GM19395 (cell line): ENCODE measurements at regions not wholly inside any gene's neighbourhood (a gene's known extent, or its start where the extent isn't known, plus 50 kb on each side); places are given as distances from the start of the nearest gene placed in this dataset.

Source experiments
- ATAC-seq: cut with Tn5 transposase; IDR thresholded peaks from one replicate; pipeline ENCODE4 v1.9.1; 2021; ENCODE audit warnings: mild to moderate bottlenecking, moderate library complexity; ENCODE audit not compliant: unreplicated experiment

GRCh38 chr13:40504641-40505040, 161.8 kb downstream of the FOXO1 start:
- no peak for ATAC-seq

GRCh38 chr13:40505196-40505595, 161.2 kb downstream of the FOXO1 start:
- no peak for ATAC-seq
